ENCODE measurements at regions not wholly inside any gene's neighbourhood (a gene's known extent, or its start where the extent isn't known, plus 50 kb on each side); places are given as distances from the start of the nearest gene placed in this dataset.
A peak's percentile ranks its signal among the peaks of the same experiment; 100 is the strongest.
"Not testable (repeated sequence)": the region's sequence is repeated elsewhere in the genome, so short reads cannot be mapped to it uniquely, and the experiment has no call there.

GRCh38 chr1:161454865-161455707 lies 50.2 kb upstream of the FCGR2A start:
- DNase-seq: not testable (repeated sequence)

DNA sequence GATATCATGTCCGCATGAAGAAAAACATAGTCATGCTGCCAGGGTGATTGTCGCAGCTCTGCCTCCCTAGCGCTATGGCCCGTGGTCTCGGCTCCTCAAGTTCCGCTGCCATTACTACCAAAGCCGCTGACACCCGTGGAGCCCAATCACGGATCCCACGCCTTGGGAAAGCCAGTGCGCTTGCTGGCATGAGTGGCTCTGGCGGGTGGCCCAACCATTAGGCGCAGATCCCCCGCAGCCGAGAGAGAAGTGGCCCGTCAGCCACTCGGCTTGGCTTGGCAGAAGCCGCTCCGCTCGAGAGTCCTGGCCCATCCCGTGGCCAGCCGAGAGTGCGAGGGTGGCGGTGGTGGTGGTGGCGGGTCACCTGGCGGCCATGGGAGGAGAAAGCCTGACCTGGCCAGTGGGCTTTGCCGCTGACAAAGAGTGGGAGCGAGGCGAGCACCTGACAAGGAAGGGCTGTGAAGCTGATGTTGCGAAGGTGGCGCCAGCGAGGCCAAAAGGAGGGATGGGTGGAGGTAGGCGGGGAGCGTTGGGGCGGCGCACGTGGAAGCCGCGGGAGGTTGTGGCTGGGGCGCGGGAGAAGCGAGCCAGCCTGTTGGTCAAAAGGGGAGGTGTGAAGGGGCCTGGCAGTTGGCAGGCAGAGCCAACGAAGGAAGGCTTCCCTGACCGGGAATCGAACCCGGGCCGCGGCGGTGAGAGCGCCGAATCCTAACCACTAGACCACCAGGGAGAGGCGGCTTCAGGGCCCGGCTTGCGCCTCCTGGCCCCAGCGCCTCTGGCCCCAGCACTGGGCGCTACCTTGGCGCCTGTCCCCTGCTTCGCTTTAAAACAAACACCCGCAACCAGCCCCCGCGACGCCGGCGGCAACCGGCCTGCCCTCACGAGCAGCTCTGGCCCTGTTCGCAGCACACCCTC lies 51.0 kb upstream of the FCGR2A start:
- not testable (repeated sequence) for DNase-seq

GRCh38 chr1:161451698-161452348 lies 53.4 kb upstream of the FCGR2A start:
- DNase-seq: not testable (repeated sequence)

GRCh38 chr1:161447760-161448332 lies 57.4 kb upstream of the FCGR2A start:
- DNase-seq: not testable (repeated sequence)

DNA sequence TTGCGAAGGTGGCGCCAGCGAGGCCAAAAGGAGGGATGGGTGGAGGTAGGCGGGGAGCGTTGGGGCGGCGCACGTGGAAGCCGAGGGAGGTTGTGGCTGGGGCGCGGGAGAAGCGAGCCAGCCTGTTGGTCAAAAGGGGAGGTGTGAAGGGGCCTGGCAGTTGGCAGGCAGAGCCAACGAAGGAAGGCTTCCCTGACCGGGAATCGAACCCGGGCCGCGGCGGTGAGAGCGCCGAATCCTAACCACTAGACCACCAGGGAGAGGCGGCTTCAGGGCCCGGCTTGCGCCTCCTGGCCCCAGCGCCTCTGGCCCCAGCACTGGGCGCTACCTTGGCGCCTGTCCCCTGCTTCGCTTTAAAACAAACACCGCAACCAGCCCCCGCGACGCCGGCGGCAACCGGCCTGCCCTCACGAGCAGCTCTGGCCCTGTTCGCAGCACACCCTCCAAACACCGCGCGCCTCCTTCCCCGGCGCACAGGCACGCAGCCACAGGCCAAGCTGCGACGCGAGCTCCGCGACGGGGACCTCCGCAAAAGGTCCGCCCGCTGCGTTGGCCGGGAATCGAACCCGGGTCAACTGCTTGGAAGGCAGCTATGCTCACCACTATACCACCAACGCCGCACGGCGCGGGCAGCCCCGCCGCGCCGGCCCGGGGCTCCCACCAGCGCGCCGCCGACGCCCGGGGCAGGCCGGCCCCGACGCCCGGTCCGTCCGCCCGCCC lies 58.1 kb upstream of the FCGR2A start:
- DNase-seq: not testable (repeated sequence)

- DNase-seq: not testable (repeated sequence)
These were observed 60.5 kb upstream of the FCGR2A start for GRCh38 chr1:161444725-161445124.

- not testable (repeated sequence) for DNase-seq
These were observed 61.0 kb upstream of the FCGR2A start for GRCh38 chr1:161444255-161444654.

- DNase-seq: peak; percentile 30
These were observed 64.9 kb upstream of the FCGR2A start for GRCh38 chr1:161440312-161440894.

- no peak for DNase-seq
These were observed 65.7 kb upstream of the FCGR2A start for GRCh38 chr1:161439280-161440232.

GRCh38 chr1:161433191-161433590 lies 65.5 kb upstream of the CFAP126 start:
- not testable (repeated sequence) for DNase-seq

DNA sequence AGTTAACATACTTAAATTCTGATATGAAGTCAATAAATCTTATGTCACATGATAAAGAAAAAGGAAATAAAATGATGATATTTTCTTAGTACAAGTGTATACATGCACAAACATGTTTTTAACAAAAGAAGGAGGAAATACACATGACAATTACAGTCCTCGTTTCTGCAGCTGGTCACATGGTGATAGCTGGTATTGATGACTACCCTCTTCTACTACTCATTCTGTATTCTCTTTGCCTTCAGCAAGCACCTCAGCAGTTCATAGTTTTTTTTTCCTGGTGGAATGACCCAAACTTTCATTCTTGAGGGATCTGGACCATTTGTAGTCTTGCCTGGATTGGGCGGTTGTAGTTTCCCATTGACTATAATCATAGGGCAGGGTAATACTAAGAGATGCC lies 64.4 kb upstream of the CFAP126 start:
- DNase-seq: no peak

GRCh38 chr1:161427733-161428516 lies 60.2 kb upstream of the CFAP126 start:
- DNase-seq: no peak

DNA sequence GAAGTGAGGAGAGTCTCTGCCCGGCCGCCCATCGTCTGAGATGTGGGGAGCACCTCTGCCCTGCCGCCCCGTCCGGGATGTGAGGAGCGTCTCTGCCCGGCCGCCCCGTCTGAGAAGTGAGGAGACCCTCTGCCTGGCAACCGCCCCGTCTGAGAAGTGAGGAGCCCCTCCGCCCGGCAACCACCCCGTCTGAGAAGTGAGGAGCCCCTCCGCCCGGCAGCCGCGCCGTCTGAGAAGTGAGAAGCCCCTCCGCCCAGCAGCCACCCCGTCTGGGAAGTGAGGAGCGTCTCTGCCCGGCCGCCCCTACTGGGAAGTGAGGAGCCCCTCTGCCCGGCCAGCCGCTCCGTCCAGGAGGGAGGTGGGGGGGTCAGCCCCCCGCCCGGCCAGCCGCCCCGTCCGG lies 55.2 kb upstream of the CFAP126 start:
- DNase-seq: not testable (repeated sequence)

DNA sequence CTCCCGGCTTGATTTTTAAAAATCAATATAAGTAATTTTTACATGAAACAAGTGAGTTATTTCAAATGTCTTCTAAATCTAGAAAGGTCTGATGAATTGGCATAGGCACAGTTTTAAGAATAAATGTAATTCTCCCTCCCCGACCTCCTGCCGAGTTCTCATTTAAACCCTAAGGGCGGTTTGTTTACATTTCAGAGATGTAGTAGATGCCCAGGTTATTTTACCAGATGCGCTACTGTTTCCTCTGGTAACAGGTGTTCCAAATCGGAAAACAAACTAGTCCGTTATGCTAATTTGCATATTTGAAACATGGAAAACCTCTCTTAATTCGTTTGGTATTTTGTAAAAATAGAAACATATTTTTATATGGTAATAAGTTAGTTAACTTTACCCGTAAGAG lies 53.8 kb upstream of the CFAP126 start:
- DNase-seq: no peak

GRCh38 chr1:161420763-161421455 lies 53.2 kb upstream of the CFAP126 start:
- DNase-seq: no peak

DNA sequence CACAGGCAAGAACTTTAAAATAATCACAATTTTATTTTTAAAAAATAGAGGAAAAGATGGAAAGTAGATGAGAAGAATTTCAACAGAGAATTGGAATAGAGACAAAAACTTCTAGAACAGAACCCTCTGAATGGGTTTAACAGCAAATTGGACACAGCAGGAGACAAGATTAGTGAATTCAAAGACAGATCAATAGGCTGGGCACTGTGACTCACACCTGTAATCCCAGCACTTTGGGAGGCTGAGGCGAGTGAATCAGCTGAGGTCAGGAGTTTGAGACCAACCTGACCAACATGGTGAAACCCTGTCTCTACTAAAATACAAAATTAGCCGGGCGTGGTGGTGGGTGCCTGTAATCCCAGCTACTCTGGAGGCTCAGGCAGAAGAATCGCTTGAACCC lies 49.9 kb upstream of the CFAP126 start:
- DNase-seq: not testable (repeated sequence)

Measured in activated CD4-positive, alpha-beta T cell treated with anti-CD3 and anti-CD28 coated beads for 1 hour (primary cell).